NOMO-1 (cell line): ENCODE measurements at regions not wholly inside any gene's neighbourhood (a gene's known extent, or its start where the extent isn't known, plus 50 kb on each side); places are given as distances from the start of the nearest gene placed in this dataset.
"Not testable (repeated sequence)": the region's sequence is repeated elsewhere in the genome, so short reads cannot be mapped to it uniquely, and the experiment has no call there.

Experiments
- DNase-seq, 2 experiments: peaks; one replicate each; lab custom pipeline; 2025; ENCODE audit not compliant: unreplicated experiment in 2 of 2; lab: John Stamatoyannopoulos, UW

- DNase-seq, result no peak
Observed at GRCh38 chr7:13627455-13627854, 362.0 kb downstream of the ETV1 start.

- DNase-seq, result no peak
Observed at GRCh38 chr7:13628239-13629001, 361.0 kb downstream of the ETV1 start.

GRCh38 chr7:13631207-13632049 lies 358.0 kb downstream of the ETV1 start:
- DNase-seq, result not testable (repeated sequence)

- DNase-seq, result no peak
Observed at GRCh38 chr7:13633857-13634256, 355.6 kb downstream of the ETV1 start.

- DNase-seq, result no peak
Observed at GRCh38 chr7:13639396-13639795, 350.1 kb downstream of the ETV1 start.

- DNase-seq, result no peak
Observed at GRCh38 chr7:13641714-13642113, 347.8 kb downstream of the ETV1 start.

GRCh38 chr7:13651167-13651566 lies 338.3 kb downstream of the ETV1 start:
- no peak for DNase-seq

- DNase-seq, result no peak
Observed at GRCh38 chr7:13656330-13656729, 333.1 kb downstream of the ETV1 start.

GRCh38 chr7:13673290-13673689 lies 316.2 kb downstream of the ETV1 start:
- DNase-seq, result no peak

GRCh38 chr7:13682626-13683025 lies 306.8 kb downstream of the ETV1 start:
- DNase-seq, result no peak

GRCh38 chr7:13687500-13687899 lies 302.0 kb downstream of the ETV1 start:
- DNase-seq, result no peak

GRCh38 chr7:13692548-13692947 lies 296.9 kb downstream of the ETV1 start:
- DNase-seq, result no peak

- DNase-seq, result no peak
Observed at GRCh38 chr7:13702251-13702650, 287.2 kb downstream of the ETV1 start.

- DNase-seq, result no peak
Observed at GRCh38 chr7:13708670-13709069, 280.8 kb downstream of the ETV1 start.

- DNase-seq, result no peak
Observed at GRCh38 chr7:13713092-13713491, 276.4 kb downstream of the ETV1 start.

GRCh38 chr7:13715534-13715933 lies 273.9 kb downstream of the ETV1 start:
- DNase-seq, result no peak

GRCh38 chr7:13717031-13717430 lies 272.4 kb downstream of the ETV1 start:
- DNase-seq, result no peak

- DNase-seq, result no peak
Observed at GRCh38 chr7:13724191-13724976, 265.1 kb downstream of the ETV1 start.

GRCh38 chr7:13724977-13725566 lies 264.4 kb downstream of the ETV1 start:
- DNase-seq, result no peak

- no peak for DNase-seq
Observed at GRCh38 chr7:13725591-13725990, 263.9 kb downstream of the ETV1 start.

- DNase-seq, result no peak
Observed at GRCh38 chr7:13727279-13727678, 262.2 kb downstream of the ETV1 start.
